Tibial nerve (tissue), 4 donors: ENCODE measurements at regions not wholly inside any gene's neighbourhood (a gene's known extent, or its start where the extent isn't known, plus 50 kb on each side); places are given as distances from the start of the nearest gene placed in this dataset.

Experiments used
- DNase-seq, 2 donors: peaks; one replicate each; pipeline ENCODE4 v3.0.0-alpha.2; 2019; ENCODE audit warnings: low spot score in 2 of 2
- H3K27ac ChIP-seq, 4 donors: fragments of 200-600 bp; sonication (generic) in 3 of 4; one replicate each; pipeline ENCODE4 v1.5.1; 2017 to 2019; ENCODE audit warnings: mild to moderate bottlenecking in 1 of 4
- H3K27me3 ChIP-seq, 2 donors: fragments of 200-600 bp; sonication (generic) in 1 of 2; one replicate each; pipeline versions ENCODE4 v1.5.1 to v1.6.0; 2017 to 2019
- H3K36me3 ChIP-seq, 3 donors: fragments of 200-600 bp; sonication (generic); one replicate each; pipeline ENCODE4 v1.5.1; 2018 to 2019
- H3K4me1 ChIP-seq, 4 donors: fragments of 200-600 bp; sonication (generic) in 3 of 4; one replicate each; pipeline ENCODE4 v1.5.1; 2017 to 2019
- H3K4me3 ChIP-seq, 4 donors: fragments of 200-600 bp; sonication (generic) in 3 of 4; one replicate each; pipeline ENCODE4 v1.5.1; 2017 to 2019; ENCODE audit warnings: mild to moderate bottlenecking in 1 of 4, moderate library complexity in 1 of 4
- H3K9me3 ChIP-seq, 4 donors: fragments of 200-600 bp; sonication (generic) in 3 of 4; one replicate each; pipeline ENCODE4 v1.5.1; 2017 to 2019
- CTCF ChIP-seq, 5 experiments: fragments of 200-600 bp in 3 of 5; fragments of 450-650 bp in 2 of 5; sonication (generic) in 3 of 5; IDR thresholded peaks; one replicate each; pipeline ENCODE4 v1.5.1; 2016 to 2019; ENCODE audit warnings: antibody characterized with exemption in 5 of 5, mild to moderate bottlenecking in 3 of 5, moderate library complexity in 2 of 5
- EP300 ChIP-seq, 2 donors: sonication (generic); formaldehyde crosslinking; IDR thresholded peaks; one replicate each; pipeline ENCODE4 v1.6.1; 2017; ENCODE audit warnings: antibody characterized with exemption in 2 of 2, mild to moderate bottlenecking in 1 of 2
- POLR2A ChIP-seq, 2 donors: fragments of 450-650 bp; IDR thresholded peaks; one replicate each; pipeline ENCODE4 v1.6.1; 2017; ENCODE audit warnings: antibody characterized with exemption in 2 of 2, mild to moderate bottlenecking in 2 of 2, moderate library complexity in 2 of 2
- WGBS, 2 donors: methylation state at CpG; one replicate each; pipeline ENCODE4 v1.1.5; 2018; 5-methylcytosine and 5-hydroxymethylcytosine counted together

GRCh38 chr4:23728971-23729370 is 160.9 kb downstream of the PPARGC1A start:
- no peaks in the 10 kb centered on the region for H3K36me3 ChIP-seq
- H3K9me3 ChIP-seq: no peaks in the 10 kb centered on the region
- H3K4me3 ChIP-seq: no peak overlapping the region
- H3K27me3 ChIP-seq: no peaks in the 10 kb centered on the region
- DNase-seq: no peak
- no peak for TF ChIP-seq EP300 (IDR thresholded peaks at IDR 0.05)
- TF ChIP-seq CTCF (IDR thresholded peaks at IDR 0.05): no peak
- no peak for TF ChIP-seq POLR2A (IDR thresholded peaks at IDR 0.05)
- H3K4me1 ChIP-seq: no peaks in the 10 kb centered on the region
- no peak overlapping the region for H3K27ac ChIP-seq

- Histone ChIP-seq H3K36me3 (no peaks in the 10 kb centered on the region), H3K4me1 (no peaks in the 10 kb centered on the region), H3K4me3 (no peak overlapping the region), H3K9me3 (no peaks in the 10 kb centered on the region), H3K27me3 (no peaks in the 10 kb centered on the region), H3K27ac (no peak overlapping the region)
- peak in 1 of 2 donors; percentile 20 for DNase-seq
- TF ChIP-seq EP300 (IDR thresholded peaks at IDR 0.05): no peak
- no peak for TF ChIP-seq CTCF (IDR thresholded peaks at IDR 0.05)
- TF ChIP-seq POLR2A (IDR thresholded peaks at IDR 0.05): no peak
These were observed 161.5 kb downstream of the PPARGC1A start for GRCh38 chr4:23728393-23728792.

GRCh38 chr4:23720556-23720955 is 169.3 kb downstream of the PPARGC1A start:
- WGBS, 2 donors: 78 to 89% methylated on average over 2 of the region's 2 CpGs
- H3K27me3 ChIP-seq: no peaks in the 10 kb centered on the region
- H3K9me3 ChIP-seq: no peaks in the 10 kb centered on the region
- no peak for DNase-seq
- H3K27ac ChIP-seq: no peak overlapping the region
- H3K4me1 ChIP-seq: no peaks in the 10 kb centered on the region
- H3K36me3 ChIP-seq: no peaks in the 10 kb centered on the region
- TF ChIP-seq POLR2A (IDR thresholded peaks at IDR 0.05): no peak
- TF ChIP-seq CTCF (IDR thresholded peaks at IDR 0.05): no peak
- TF ChIP-seq EP300 (IDR thresholded peaks at IDR 0.05): no peak
- no peak overlapping the region for H3K4me3 ChIP-seq

GRCh38 chr4:23718435-23718834 is 171.4 kb downstream of the PPARGC1A start:
- no peak for DNase-seq
- Histone ChIP-seq H3K4me3 (no peak overlapping the region), H3K9me3 (no peaks in the 10 kb centered on the region), H3K27me3 (no peaks in the 10 kb centered on the region), H3K4me1 (no peaks in the 10 kb centered on the region), H3K36me3 (no peaks in the 10 kb centered on the region), H3K27ac (no peak overlapping the region)
- TF ChIP-seq POLR2A (IDR thresholded peaks at IDR 0.05): no peak
- no peak for TF ChIP-seq CTCF (IDR thresholded peaks at IDR 0.05)
- TF ChIP-seq EP300 (IDR thresholded peaks at IDR 0.05): no peak
- WGBS, 2 donors: 92 to 94% methylated on average over 2 of the region's 2 CpGs

- Histone ChIP-seq H3K4me1 (no peaks in the 10 kb centered on the region), H3K27me3 (no peaks in the 10 kb centered on the region), H3K36me3 (no peaks in the 10 kb centered on the region), H3K9me3 (no peaks in the 10 kb centered on the region), H3K27ac (no peak overlapping the region), H3K4me3 (no peak overlapping the region)
- no peak for DNase-seq
- WGBS, 2 donors: 88 to 90% methylated on average over 5 of the region's 5 CpGs
- TF ChIP-seq CTCF (IDR thresholded peaks at IDR 0.05) (peak in 1 of 5 experiments; percentile 13), POLR2A (IDR thresholded peaks at IDR 0.05) (no peak)
These were observed 172.2 kb downstream of the PPARGC1A start for GRCh38 chr4:23717528-23718248.
